GM10266 (cell line): ENCODE measurements at regions not wholly inside any gene's neighbourhood (a gene's known extent, or its start where the extent isn't known, plus 50 kb on each side); places are given as distances from the start of the nearest gene placed in this dataset.

Experiments
- DNase-seq: peaks from one replicate; pipeline ENCODE4 v3.0.0; 2012; ENCODE audit errors: extremely low spot score
- TF ChIP-seq, protein P1 (sequence below): IDR thresholded peaks from 2 replicates; pipeline ENCODE4 v1.5.1; 2012; ENCODE audit warnings: mild to moderate bottlenecking, low read depth; ENCODE audit not compliant: control insufficient read depth, insufficient read depth; ENCODE audit errors: missing control alignments

DNA sequence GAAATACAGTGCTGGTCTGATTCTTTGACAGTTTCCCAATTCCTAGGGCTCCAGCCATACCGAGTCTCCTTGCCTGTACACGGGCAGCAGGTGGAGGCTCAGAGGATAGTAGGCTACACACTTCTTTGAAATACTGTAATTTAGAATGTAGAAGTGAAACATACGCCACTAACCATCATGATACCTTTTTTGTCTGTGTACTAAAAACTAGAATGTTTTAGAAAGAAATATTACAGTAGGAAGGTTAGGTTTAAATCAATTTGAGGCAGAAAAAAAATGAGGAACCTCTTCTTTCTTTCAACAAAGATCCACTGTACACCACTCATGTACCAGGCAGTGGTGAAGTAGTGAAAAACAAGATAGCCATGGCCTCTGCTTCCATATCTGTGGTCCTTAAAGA lies 354.7 kb downstream of the MCTP2 start:
- TF ChIP-seq, protein P1, sequence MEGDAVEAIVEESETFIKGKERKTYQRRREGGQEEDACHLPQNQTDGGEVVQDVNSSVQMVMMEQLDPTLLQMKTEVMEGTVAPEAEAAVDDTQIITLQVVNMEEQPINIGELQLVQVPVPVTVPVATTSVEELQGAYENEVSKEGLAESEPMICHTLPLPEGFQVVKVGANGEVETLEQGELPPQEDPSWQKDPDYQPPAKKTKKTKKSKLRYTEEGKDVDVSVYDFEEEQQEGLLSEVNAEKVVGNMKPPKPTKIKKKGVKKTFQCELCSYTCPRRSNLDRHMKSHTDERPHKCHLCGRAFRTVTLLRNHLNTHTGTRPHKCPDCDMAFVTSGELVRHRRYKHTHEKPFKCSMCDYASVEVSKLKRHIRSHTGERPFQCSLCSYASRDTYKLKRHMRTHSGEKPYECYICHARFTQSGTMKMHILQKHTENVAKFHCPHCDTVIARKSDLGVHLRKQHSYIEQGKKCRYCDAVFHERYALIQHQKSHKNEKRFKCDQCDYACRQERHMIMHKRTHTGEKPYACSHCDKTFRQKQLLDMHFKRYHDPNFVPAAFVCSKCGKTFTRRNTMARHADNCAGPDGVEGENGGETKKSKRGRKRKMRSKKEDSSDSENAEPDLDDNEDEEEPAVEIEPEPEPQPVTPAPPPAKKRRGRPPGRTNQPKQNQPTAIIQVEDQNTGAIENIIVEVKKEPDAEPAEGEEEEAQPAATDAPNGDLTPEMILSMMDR, result no peak
- no peak for DNase-seq

GRCh38 chr15:94587113-94587512 lies 355.8 kb downstream of the MCTP2 start:
- TF ChIP-seq, protein P1, result no peak
- no peak for DNase-seq

- TF ChIP-seq, protein P1, result no peak
- DNase-seq, result no peak
These were observed 357.6 kb downstream of the MCTP2 start for GRCh38 chr15:94588993-94589392.

DNA sequence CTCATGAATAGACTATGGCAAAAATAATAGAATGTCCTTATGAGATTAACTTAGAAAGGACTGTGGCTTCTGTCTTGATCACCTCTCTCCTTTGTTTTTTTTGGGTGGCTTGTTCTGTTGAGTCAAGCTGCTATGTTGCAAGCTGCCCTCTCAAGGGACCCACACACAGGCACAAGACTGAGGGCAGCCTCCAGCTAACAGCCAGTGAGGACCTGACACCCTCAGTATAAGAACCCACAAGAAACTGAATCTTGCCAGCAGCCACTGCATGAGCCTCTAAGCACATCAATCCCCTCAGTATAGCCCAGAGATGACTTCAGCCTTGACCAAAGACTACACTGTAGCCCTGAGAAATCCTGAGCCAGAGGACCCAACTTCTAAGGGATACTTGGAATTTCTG lies 361.1 kb downstream of the MCTP2 start:
- TF ChIP-seq, protein P1, result no peak

DNA sequence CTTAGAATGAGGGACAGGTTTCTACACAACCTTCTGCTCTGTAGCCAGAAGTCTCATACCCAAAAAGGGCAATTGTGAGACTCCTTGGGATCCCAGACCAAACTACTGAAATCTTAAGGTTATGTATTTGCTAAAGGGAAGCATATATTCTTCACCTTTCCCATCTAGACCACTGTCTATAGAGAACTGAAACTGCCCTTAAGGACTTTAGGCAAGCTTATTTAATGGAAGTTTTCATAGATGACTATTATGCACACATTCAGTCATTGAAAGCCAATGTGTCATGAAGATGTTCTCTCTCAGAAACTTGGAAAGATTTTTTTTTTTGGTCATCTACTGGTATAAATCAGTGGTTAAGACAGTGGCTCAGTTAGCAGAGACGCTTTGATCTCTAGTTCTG lies 365.3 kb downstream of the MCTP2 start:
- TF ChIP-seq, protein P1, result no peak

More for the DNA sequence above, 361.1 kb downstream of the MCTP2 start:
- no peak for DNase-seq

DNA sequence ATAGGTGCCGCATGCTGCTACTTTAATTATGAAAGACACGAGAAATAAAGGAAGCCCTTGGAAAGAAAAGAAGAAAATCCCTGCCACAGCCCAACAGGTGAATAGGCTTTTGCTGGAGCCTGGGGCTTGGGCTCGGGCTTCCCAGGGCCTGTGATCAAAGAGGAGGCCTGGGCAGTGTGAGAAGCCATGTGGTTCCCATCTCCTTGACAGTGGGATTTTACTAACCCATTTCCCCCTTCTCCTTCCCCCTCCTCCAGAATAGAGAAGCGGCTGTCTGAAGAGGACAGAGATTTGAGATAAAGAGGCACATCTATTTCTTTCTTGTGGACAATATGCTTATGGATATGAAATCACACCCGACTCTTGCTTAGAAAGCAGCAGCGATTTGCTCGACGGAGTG lies 369.1 kb downstream of the MCTP2 start:
- DNase-seq, result no peak
- TF ChIP-seq, protein P1, result no peak

More for the DNA sequence above, 365.3 kb downstream of the MCTP2 start:
- DNase-seq, result no peak

GRCh38 chr15:94602754-94603470 lies 371.6 kb downstream of the MCTP2 start:
- no peak for DNase-seq
- TF ChIP-seq, protein P1, result no peak
